GM19025 (cell line): ENCODE measurements at regions not wholly inside any gene's neighbourhood (a gene's known extent, or its start where the extent isn't known, plus 50 kb on each side); places are given as distances from the start of the nearest gene placed in this dataset.

Experiments
- ATAC-seq: cut with Tn5 transposase; IDR thresholded peaks from one replicate; pipeline ENCODE4 v1.9.1; 2021; ENCODE audit warnings: mild to moderate bottlenecking, low read depth, moderate library complexity; ENCODE audit not compliant: unreplicated experiment

DNA sequence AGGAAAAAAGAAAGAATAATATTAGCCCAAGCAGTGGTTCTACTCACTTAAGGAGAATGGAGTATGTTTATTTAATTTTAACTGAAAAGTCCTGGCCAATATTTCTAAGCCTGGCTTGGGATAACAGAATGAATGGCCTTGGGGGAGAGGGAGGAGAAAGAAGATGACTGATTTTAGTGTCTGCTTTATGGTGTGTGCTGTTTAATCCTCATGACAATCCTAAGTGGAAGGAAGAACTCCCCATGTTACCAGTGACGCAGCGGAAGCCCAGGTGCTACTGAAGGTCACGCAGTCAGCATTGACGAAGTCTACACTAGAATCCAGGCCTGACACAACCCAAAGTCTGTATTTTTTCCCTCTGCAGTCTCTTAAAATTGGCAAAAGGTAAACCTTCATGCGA lies 50.5 kb downstream of the PALM2AKAP2 start:
- ATAC-seq, result no peak

DNA sequence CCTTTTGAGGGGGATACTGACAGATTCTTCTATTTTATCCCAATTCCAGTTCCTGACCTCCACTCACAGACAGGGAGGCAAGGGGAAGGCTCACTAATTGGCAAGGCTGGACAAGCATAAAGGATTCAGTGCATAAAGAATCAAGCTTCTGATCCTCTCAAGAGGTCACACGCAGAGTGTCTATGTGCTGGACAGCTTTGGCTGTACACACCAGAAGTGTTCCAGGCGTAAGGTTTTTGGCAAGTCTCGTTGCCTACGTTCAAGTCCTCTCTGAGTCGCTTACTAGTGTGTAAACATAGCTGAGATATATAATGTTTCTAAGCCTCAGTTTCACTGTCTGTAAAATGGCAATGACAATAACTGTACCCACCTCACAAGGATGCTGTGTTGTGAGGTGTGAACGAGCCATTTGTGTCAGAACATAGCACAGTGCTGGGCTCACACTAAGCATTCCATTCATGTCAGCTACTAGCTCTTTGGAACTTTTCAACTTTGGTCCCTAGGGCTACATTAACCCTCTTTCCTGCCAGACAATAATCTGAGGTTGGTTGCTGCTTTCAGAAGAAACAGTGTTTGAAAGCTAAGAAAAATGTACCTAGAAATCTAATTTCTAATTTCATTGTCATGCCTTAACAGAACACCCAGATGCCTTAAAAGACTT lies 52.1 kb downstream of the PALM2AKAP2 start:
- ATAC-seq, result no peak

- ATAC-seq, result no peak
Observed at GRCh38 chr9:109834855-109835254, 54.9 kb downstream of the PALM2AKAP2 start.

GRCh38 chr9:109843641-109844040 lies 63.6 kb downstream of the PALM2AKAP2 start:
- ATAC-seq, result no peak

DNA sequence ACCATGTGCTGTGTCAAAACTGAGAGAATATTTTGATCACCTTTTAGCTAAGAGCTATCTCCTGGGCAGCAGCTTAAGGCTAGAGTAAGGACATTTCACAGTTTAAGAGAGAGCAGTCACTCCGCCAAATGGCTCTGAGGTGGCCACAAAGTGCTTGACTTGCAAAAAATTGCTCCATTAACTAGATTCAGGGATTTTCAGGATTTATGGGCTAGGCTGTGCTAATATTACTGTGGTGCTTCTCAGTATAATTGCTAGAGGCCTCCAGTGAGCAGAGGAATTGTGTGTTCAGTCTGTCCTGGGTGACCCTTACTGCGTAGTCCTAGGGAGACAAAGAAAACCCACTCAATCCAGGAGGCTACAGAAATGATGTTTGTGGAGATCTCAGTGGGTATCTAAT lies 65.2 kb downstream of the PALM2AKAP2 start:
- ATAC-seq, result no peak

- ATAC-seq, result no peak
Observed at GRCh38 chr9:109846776-109847175, 66.8 kb downstream of the PALM2AKAP2 start.

- no peak for ATAC-seq
Observed at GRCh38 chr9:109852556-109852955, 72.6 kb downstream of the PALM2AKAP2 start.

- ATAC-seq, result no peak
Observed at GRCh38 chr9:109855540-109855939, 75.5 kb downstream of the PALM2AKAP2 start.

- no peak for ATAC-seq
Observed at GRCh38 chr9:109856785-109857184, 76.8 kb downstream of the PALM2AKAP2 start.

GRCh38 chr9:109857336-109857735 lies 77.3 kb downstream of the PALM2AKAP2 start:
- no peak for ATAC-seq

DNA sequence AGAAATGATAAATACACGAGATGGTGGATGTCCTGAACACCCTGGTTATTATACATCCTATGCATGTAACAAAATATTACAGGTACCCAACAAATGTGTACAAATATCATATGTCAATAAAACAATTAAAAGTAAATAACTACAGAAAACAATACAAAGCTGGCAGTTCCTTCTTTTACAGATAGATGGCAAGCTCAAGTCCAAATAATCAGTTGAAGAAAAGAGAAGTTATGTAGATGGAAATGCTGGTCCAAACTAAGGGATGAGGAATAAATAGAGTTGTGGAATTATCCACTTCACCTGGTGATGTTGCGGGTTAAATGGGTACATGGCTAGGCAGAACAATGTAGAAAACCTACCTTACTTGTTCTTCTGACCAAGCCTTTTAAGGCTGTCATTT lies 79.4 kb downstream of the PALM2AKAP2 start:
- no peak for ATAC-seq

DNA sequence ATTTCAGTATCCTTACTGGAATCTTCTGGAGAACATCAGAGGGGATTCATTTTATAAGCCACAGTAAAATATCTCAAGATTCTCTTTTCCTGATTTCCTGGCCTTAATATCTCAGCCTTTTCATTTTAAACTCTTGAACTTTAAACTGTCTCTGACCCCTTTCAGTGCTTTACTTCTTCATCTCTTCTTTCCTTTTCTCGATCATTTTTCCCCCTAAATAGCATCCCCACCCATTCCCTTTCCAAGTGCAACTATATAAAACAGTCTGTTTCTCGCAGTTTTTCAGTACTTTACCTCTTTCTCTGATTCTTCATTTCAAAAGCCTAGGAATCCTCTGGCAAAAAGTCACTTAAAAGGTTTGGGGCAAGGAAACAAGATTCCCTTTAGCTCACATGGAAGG lies 80.5 kb downstream of the PALM2AKAP2 start:
- no peak for ATAC-seq

DNA sequence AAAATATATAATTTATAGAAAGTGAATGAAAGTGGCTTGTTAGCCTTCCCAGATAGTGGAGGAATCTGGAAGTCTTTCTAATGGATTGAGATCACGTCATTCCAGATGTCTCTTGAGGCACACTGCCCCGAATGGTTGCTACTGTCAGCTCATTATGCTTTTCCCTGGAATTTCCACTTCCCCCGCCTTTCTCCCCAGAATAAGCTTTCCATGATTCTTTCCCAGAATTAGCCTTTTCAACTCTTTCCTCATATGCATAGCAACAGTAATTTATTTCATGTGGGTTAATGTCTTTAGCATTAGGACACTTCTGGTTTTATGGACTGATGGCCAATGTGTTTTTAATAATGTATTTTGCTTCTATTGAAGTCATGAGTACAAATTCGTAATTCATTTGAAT lies 81.5 kb downstream of the PALM2AKAP2 start:
- ATAC-seq, result no peak

GRCh38 chr9:109861918-109862317 lies 81.9 kb downstream of the PALM2AKAP2 start:
- no peak for ATAC-seq

GRCh38 chr9:109862452-109862851 lies 82.5 kb downstream of the PALM2AKAP2 start:
- ATAC-seq, result no peak

GRCh38 chr9:109863961-109864360 lies 84.0 kb downstream of the PALM2AKAP2 start:
- no peak for ATAC-seq

DNA sequence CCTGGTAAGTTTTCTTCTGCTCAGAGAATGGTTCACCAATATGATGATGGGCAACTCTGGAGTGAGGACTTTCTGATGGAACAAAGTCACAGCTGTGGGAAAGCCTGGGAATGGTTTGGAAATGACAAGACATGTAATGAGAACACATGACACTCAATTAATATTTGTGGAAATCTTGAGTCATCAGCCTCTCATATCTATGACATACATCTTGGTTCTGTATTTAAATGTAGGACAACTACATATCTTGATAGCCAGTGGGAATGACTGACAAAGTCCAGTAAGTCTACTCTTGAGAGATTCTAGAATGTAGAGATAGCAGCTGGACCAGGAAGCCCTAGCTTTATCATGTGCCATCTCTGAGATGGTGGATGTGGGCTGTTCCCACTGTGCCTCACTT lies 85.5 kb downstream of the PALM2AKAP2 start:
- ATAC-seq, result no peak

GRCh38 chr9:109868207-109868606 lies 88.2 kb downstream of the PALM2AKAP2 start:
- no peak for ATAC-seq

DNA sequence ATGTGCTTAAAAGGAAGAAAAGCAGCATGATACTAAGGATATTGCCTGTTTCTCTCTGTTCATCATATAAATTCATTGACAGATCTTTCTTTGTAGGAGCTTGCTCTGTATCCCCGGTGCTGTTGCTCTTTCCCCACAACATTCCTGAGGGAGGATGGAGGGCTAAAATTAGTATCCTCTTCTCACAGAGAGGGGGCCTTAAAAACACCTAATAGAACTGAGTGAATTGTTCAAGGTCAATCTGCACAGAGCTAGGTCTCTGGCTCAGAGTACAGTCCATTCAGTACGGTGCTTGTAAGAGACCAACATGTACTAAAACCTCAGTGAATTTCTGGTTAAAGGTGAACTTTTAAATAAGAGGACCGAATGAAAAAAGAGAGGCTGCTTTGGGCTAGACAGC lies 88.7 kb downstream of the PALM2AKAP2 start:
- no peak for ATAC-seq

- no peak for ATAC-seq
Observed at GRCh38 chr9:109870365-109870764, 90.4 kb downstream of the PALM2AKAP2 start.

- no peak for ATAC-seq
Observed at GRCh38 chr9:109872901-109873300, 92.9 kb downstream of the PALM2AKAP2 start.

GRCh38 chr9:109875495-109876129 lies 95.6 kb downstream of the PALM2AKAP2 start:
- ATAC-seq, result no peak
